NCI-H69 (cell line): ENCODE measurements at regions not wholly inside any gene's neighbourhood (a gene's known extent, or its start where the extent isn't known, plus 50 kb on each side); places are given as distances from the start of the nearest gene placed in this dataset.

Source experiments
- DNase-seq: peaks from one replicate; lab custom pipeline; 2025; lab: John Stamatoyannopoulos, UW

- DNase-seq, result peak; percentile 37
Measured at GRCh38 chr5:135234666-135235401, 164.2 kb downstream of the MACROH2A1 start.

GRCh38 chr5:135234242-135234641 lies 164.8 kb downstream of the MACROH2A1 start:
- no peak for DNase-seq

GRCh38 chr5:135233477-135233876 lies 165.6 kb downstream of the MACROH2A1 start:
- peak; percentile 7 for DNase-seq

- DNase-seq, result peak; percentile 18
Measured at GRCh38 chr5:135232958-135233357, 166.1 kb downstream of the MACROH2A1 start.

- no peak for DNase-seq
Measured at GRCh38 chr5:135231289-135231688, 167.7 kb downstream of the MACROH2A1 start.

GRCh38 chr5:135230251-135230925 lies 168.6 kb downstream of the MACROH2A1 start:
- DNase-seq, result no peak

GRCh38 chr5:135229679-135230132 lies 169.3 kb downstream of the MACROH2A1 start:
- DNase-seq, result no peak

GRCh38 chr5:135229122-135229521 lies 169.9 kb downstream of the MACROH2A1 start:
- no peak for DNase-seq

- no peak for DNase-seq
Measured at GRCh38 chr5:135228222-135228621, 170.8 kb downstream of the MACROH2A1 start.

GRCh38 chr5:135227064-135228022 lies 171.7 kb downstream of the MACROH2A1 start:
- DNase-seq, result no peak

GRCh38 chr5:135225856-135226560 lies 173.0 kb downstream of the MACROH2A1 start:
- DNase-seq, result no peak

GRCh38 chr5:135223891-135224625 lies 175.0 kb downstream of the MACROH2A1 start:
- no peak for DNase-seq

GRCh38 chr5:135223404-135223803 lies 175.6 kb downstream of the MACROH2A1 start:
- DNase-seq, result no peak

- no peak for DNase-seq
Measured at GRCh38 chr5:135222771-135223170, 176.3 kb downstream of the MACROH2A1 start.

- DNase-seq, result no peak
Measured at GRCh38 chr5:135222171-135222681, 176.8 kb downstream of the MACROH2A1 start.

- no peak for DNase-seq
Measured at GRCh38 chr5:135221696-135222095, 177.3 kb downstream of the MACROH2A1 start.

- DNase-seq, result no peak
Measured at GRCh38 chr5:135221187-135221473, 177.9 kb downstream of the MACROH2A1 start.

GRCh38 chr5:135220394-135221186 lies 178.4 kb downstream of the MACROH2A1 start:
- DNase-seq, result no peak

GRCh38 chr5:135219868-135220267 lies 179.2 kb downstream of the MACROH2A1 start:
- no peak for DNase-seq
